ENCODE measurements at regions not wholly inside any gene's neighbourhood (a gene's known extent, or its start where the extent isn't known, plus 50 kb on each side); places are given as distances from the start of the nearest gene placed in this dataset.

DNA sequence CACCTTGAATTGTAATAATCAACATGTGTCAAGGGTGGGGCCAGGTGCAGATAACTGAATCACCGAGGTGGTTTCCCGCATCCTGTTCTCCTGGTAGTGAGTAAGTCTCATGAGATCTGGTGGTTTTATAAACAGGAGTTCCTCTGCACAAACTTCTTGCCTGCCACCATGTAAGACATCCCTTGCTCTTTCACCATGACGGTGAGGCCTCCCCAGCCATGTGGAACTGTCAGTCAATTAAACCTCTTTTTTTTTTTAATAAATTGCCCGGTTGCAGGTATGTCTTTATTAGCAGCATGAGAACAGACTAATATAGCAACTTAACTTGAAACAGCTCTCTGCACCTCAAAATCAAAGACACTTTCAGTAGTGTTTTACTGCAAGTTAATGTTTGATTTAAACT, 121.6 kb downstream of the OGFRL1 start:
- TF ChIP-seq, protein P1, sequence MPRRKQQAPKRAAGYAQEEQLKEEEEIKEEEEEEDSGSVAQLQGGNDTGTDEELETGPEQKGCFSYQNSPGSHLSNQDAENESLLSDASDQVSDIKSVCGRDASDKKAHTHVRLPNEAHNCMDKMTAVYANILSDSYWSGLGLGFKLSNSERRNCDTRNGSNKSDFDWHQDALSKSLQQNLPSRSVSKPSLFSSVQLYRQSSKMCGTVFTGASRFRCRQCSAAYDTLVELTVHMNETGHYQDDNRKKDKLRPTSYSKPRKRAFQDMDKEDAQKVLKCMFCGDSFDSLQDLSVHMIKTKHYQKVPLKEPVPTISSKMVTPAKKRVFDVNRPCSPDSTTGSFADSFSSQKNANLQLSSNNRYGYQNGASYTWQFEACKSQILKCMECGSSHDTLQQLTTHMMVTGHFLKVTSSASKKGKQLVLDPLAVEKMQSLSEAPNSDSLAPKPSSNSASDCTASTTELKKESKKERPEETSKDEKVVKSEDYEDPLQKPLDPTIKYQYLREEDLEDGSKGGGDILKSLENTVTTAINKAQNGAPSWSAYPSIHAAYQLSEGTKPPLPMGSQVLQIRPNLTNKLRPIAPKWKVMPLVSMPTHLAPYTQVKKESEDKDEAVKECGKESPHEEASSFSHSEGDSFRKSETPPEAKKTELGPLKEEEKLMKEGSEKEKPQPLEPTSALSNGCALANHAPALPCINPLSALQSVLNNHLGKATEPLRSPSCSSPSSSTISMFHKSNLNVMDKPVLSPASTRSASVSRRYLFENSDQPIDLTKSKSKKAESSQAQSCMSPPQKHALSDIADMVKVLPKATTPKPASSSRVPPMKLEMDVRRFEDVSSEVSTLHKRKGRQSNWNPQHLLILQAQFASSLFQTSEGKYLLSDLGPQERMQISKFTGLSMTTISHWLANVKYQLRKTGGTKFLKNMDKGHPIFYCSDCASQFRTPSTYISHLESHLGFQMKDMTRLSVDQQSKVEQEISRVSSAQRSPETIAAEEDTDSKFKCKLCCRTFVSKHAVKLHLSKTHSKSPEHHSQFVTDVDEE (CRISPR knock-in tag; IDR thresholded peaks at IDR 0.05) = no peak
- TF ChIP-seq, protein P2, sequence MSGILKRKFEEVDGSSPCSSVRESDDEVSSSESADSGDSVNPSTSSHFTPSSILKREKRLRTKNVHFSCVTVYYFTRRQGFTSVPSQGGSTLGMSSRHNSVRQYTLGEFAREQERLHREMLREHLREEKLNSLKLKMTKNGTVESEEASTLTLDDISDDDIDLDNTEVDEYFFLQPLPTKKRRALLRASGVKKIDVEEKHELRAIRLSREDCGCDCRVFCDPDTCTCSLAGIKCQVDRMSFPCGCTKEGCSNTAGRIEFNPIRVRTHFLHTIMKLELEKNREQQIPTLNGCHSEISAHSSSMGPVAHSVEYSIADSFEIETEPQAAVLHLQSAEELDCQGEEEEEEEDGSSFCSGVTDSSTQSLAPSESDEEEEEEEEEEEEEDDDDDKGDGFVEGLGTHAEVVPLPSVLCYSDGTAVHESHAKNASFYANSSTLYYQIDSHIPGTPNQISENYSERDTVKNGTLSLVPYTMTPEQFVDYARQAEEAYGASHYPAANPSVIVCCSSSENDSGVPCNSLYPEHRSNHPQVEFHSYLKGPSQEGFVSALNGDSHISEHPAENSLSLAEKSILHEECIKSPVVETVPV (CRISPR knock-in tag; IDR thresholded peaks at IDR 0.05) = no peak
- TF ChIP-seq GLIS3 (CRISPR knock-in tag; IDR thresholded peaks at IDR 0.05) (no peak), ZNF8 (CRISPR knock-in tag; IDR thresholded peaks at IDR 0.05) (no peak), ZNF565 (CRISPR knock-in tag; conservative IDR thresholded peaks at IDR 0.05; ENCODE audit: low read depth) (no peak)
- no peak for ATAC-seq

DNA sequence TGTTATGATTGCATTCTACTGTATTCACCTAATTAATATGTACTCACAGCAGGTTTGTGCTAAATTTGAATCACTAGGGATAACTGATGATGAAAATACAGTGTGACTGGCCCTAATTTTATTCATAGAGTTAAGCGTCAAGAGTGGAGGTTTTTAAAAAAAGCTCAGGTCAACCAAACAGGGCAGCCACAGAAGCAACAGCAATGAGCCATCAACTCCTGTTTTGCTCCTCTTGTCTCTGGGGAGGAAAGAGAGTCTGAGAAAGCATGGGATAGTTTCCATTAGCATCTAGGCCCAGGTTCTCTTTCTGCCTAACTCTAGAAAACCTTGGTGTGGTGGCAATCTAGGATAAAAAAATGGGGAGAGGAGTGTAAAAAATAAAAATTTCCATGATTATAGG, 122.1 kb downstream of the OGFRL1 start:
- ATAC-seq = no peak
- TF ChIP-seq ZNF8 (CRISPR knock-in tag; IDR thresholded peaks at IDR 0.05) = no peak

DNA sequence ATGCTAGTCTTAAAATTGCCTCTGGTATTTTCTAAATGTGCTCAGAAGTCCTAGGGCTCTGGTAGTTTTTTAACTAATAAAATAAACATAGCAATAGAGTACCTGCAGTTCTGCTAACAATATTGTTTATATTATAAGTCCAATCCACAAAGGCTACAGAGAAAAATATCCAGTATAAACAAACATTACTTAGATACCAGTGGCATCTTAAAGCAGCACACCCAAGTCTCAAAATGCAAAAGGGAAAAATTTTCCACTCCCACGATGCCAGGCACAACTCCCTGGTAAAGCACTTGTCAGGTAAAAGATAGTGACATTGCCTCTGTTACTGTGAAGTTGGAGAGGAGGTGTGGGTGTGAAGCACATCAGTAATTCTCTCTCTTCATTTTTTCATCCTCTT, 123.3 kb downstream of the OGFRL1 start:
- ATAC-seq = no peak
- TF ChIP-seq ZNF70 (CRISPR knock-in tag; IDR thresholded peaks at IDR 0.05) = no peak
- TF ChIP-seq, protein P1 (CRISPR knock-in tag; IDR thresholded peaks at IDR 0.05) = no peak
- TF ChIP-seq OSR1 (CRISPR knock-in tag; IDR thresholded peaks at IDR 0.05) = no peak
- TF ChIP-seq TCF4 (CRISPR knock-in tag; IDR thresholded peaks at IDR 0.05; ENCODE audit: borderline replicate concordance) = no peak

DNA sequence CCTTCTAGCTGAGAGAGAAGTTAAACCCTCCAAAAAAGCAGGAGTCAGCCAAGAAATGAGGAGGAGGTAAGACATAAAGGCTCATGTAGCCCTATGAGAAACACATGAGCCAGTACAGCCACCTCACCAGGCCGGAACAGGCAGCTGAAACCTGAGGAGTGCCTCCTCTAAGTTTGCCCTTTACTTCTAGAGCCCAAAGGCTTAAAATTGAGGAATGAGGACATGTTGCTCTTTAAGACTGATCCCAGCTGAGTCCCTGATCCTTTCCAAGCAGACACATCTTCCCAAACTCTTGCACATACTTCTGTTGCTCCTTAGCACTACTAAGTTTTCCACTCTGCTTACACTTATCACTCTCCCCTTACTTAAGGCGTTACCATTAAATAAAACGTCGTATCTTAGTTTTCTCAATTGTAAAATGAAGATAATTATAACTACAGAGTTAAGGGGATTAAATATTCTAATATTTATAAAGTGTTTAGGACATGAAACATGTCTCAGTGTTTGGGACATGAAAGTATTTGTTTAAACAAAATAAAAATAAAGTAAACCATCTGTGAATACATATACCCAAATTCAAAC, 124.0 kb downstream of the OGFRL1 start:
- peak; percentile 63 for ATAC-seq
- TF ChIP-seq BACH2 (CRISPR knock-in tag; IDR thresholded peaks at IDR 0.05; ENCODE audit: borderline replicate concordance) (no peak), ZFP3 (CRISPR knock-in tag; IDR thresholded peaks at IDR 0.05) (no peak), ZFP30 (CRISPR knock-in tag; IDR thresholded peaks at IDR 0.05) (no peak), RARB (CRISPR knock-in tag; IDR thresholded peaks at IDR 0.05) (no peak), CSDC2 (CRISPR knock-in tag; IDR thresholded peaks at IDR 0.05) (no peak), ESRRG (CRISPR knock-in tag; IDR thresholded peaks at IDR 0.05) (no peak), ZC3H10 (CRISPR knock-in tag; IDR thresholded peaks at IDR 0.05) (no peak), SNAI2 (CRISPR knock-in tag; IDR thresholded peaks at IDR 0.05) (no peak), ISL1 (CRISPR knock-in tag; IDR thresholded peaks at IDR 0.05) (no peak), ZNF70 (CRISPR knock-in tag; IDR thresholded peaks at IDR 0.05) (no peak), OSR1 (CRISPR knock-in tag; IDR thresholded peaks at IDR 0.05) (no peak), ZNF8 (CRISPR knock-in tag; IDR thresholded peaks at IDR 0.05) (no peak), PPARA (CRISPR knock-in tag; IDR thresholded peaks at IDR 0.05; ENCODE audit: borderline replicate concordance) (no peak), ARNTL (CRISPR knock-in tag; IDR thresholded peaks at IDR 0.05; ENCODE audit: borderline replicate concordance, low read depth) (no peak)
- TF ChIP-seq, protein P1 (CRISPR knock-in tag; IDR thresholded peaks at IDR 0.05) = no peak
- TF ChIP-seq, protein P3, sequence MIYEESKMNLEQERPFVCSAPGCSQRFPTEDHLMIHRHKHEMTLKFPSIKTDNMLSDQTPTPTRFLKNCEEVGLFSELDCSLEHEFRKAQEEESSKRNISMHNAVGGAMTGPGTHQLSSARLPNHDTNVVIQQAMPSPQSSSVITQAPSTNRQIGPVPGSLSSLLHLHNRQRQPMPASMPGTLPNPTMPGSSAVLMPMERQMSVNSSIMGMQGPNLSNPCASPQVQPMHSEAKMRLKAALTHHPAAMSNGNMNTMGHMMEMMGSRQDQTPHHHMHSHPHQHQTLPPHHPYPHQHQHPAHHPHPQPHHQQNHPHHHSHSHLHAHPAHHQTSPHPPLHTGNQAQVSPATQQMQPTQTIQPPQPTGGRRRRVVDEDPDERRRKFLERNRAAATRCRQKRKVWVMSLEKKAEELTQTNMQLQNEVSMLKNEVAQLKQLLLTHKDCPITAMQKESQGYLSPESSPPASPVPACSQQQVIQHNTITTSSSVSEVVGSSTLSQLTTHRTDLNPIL (CRISPR knock-in tag; IDR thresholded peaks at IDR 0.05; ENCODE audit: low read depth) = no peak
- TF ChIP-seq, protein P4, sequence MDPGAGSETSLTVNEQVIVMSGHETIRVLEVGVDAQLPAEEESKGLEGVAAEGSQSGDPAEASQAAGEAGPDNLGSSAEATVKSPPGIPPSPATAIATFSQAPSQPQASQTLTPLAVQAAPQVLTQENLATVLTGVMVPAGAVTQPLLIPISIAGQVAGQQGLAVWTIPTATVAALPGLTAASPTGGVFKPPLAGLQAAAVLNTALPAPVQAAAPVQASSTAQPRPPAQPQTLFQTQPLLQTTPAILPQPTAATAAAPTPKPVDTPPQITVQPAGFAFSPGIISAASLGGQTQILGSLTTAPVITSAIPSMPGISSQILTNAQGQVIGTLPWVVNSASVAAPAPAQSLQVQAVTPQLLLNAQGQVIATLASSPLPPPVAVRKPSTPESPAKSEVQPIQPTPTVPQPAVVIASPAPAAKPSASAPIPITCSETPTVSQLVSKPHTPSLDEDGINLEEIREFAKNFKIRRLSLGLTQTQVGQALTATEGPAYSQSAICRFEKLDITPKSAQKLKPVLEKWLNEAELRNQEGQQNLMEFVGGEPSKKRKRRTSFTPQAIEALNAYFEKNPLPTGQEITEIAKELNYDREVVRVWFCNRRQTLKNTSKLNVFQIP (CRISPR knock-in tag; IDR thresholded peaks at IDR 0.05; ENCODE audit: borderline replicate concordance, low read depth) = no peak
- TF ChIP-seq, protein P5, sequence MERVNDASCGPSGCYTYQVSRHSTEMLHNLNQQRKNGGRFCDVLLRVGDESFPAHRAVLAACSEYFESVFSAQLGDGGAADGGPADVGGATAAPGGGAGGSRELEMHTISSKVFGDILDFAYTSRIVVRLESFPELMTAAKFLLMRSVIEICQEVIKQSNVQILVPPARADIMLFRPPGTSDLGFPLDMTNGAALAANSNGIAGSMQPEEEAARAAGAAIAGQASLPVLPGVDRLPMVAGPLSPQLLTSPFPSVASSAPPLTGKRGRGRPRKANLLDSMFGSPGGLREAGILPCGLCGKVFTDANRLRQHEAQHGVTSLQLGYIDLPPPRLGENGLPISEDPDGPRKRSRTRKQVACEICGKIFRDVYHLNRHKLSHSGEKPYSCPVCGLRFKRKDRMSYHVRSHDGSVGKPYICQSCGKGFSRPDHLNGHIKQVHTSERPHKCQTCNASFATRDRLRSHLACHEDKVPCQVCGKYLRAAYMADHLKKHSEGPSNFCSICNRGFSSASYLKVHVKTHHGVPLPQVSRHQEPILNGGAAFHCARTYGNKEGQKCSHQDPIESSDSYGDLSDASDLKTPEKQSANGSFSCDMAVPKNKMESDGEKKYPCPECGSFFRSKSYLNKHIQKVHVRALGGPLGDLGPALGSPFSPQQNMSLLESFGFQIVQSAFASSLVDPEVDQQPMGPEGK (CRISPR knock-in tag; IDR thresholded peaks at IDR 0.05; ENCODE audit: borderline replicate concordance) = no peak

Data from SK-N-SH treated with all-trans-retinoic acid at 6 μM for 48 hours (cell line).